Dedifferentiated amniotic fluid mesenchymal stem cell (primary cell): ENCODE measurements at regions not wholly inside any gene's neighbourhood (a gene's known extent, or its start where the extent isn't known, plus 50 kb on each side); places are given as distances from the start of the nearest gene placed in this dataset.

Experiments used
- DNase-seq: peaks from one replicate; pipeline ENCODE4 v3.0.0-alpha.2; 2016; ENCODE audit errors: extremely low spot score

DNA sequence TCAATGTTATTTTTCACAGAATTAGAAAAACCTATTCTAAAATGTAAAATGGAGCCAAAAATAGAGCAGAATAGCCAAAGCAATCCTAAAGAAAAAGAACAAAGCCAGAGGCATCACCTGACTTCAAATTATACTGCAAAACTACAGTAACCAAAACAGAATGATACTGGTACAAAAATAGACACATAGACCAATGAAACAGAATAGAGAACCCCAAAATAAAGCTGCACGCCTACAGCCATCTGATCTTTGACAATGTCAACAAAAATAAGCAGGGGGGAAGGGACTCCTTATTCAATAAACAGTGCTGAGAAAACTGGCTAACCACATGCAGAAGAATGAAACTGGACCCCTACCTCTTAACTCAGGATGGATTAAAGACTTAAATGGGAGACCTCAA lies 65.8 kb upstream of the PDE4D start:
- no peak for DNase-seq

DNA sequence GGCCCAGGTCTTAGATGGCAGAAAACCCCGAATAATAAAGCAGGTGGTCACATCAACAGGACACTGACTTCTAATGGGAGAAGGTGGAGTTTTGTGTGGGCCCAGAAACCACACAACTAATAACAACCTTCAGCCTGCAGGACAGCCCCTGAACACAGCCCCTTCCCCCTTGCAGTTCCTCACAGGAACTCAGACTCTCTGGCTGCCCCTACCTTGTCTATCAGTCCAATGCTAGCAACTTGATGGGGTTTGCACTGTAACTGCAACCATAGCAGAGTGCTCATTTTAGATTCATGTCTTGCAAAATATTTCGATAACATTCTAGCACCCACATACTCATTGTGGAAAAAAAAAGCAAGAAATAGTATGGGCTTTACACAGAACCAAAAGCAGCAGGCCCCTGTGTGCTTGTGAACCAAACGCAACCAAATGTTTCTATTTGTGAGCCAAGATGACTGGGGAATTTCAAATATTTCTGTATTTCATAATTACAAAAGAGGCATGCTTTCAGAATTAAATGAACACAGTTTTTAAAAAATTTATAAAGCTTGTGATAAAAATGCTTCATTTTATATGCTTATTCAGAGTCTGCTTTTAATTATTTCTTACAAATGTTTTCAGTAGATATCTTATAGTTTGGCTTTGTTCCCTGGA lies 62.7 kb upstream of the PDE4D start:
- DNase-seq: peak; percentile 31

DNA sequence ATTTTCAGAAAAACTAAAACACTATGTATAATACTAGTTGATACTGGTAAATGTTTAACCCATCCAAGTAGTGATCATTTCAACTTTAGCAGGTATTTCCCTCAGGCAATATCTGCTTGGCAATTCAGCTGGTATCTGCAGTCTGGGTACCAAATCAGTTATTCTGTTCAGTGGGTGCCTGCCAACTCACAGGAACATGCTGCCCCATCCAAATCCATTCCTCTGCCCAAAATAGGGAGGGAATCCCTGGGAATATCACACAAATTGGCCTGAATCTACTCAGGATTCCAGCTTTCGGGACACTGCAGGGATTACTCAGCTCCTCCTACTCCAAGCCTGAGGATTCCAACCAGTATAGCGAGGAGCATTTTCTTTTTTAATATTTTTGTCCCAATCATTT lies 61.7 kb upstream of the PDE4D start:
- DNase-seq: no peak

DNA sequence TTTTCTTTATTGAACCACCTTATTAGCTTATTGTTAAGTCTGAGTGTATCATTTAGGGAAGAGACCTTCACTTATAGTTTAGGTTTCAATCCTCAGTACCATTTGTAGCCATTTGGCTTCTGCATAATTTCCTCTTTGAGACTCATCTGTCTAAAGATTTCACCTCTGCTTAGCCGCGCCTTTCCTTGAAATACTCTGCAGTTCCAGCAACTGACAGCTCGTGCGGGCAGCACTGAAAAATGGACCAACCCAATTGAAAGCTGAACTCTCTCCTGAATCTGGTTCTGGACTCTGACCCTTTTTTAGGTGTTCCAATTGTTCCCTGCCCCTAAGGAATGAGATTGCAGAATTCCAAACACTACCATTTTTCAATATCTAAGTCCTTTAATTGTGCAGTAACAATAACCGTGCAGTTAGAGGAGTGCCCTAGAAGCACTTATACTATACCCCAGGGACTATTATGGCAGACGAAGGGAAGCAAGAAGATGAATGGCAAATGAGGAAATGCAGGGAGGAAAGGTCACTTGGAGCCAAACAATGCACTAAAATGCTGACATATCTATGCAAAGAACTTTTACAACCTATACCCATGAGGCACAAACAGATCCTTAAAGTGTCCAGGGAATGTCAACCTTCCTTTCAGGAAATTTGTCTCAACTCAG lies 50.1 kb upstream of the PDE4D start:
- DNase-seq: no peak
